ENCODE measurements at regions not wholly inside any gene's neighbourhood (a gene's known extent, or its start where the extent isn't known, plus 50 kb on each side); places are given as distances from the start of the nearest gene placed in this dataset.

DNA sequence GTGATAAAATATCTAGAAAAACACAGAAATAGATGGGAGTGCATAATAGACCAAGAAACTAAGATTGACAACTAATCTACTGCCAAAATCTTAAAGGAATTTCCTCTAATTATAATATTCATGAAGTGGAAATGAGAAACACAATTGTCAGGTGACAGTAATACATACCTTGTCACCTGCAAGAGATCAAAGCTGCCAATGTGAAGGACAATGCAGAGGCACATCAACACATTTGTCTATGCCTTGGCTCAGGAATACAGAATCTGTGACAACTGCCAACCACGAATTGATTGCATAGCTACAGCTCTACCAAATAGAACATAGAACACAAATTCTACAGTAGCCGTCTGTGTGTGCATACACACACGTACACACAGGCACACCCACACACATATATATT lies 295.7 kb downstream of the PPARGC1A start:
- no peak for ATAC-seq (ENCODE audit: low read depth)
- POLR2A ChIA-PET: no interaction called here
- Histone ChIP-seq H3K4me2 (replicated peaks; ENCODE audit: low read depth, low read length, poor library complexity, severe bottlenecking) (no peak overlapping the region), H4K20me1 (ENCODE audit: control insufficient read depth, insufficient read depth, low read length, poor library complexity, severe bottlenecking) (no peaks in the 10 kb centered on the region), H3K27ac (ENCODE audit: low read length in 2 of 2) (no peak overlapping the region), H3K36me3 (replicated peaks in 1 of 2; ENCODE audit: control extremely low read depth in 1 of 2, control insufficient read depth in 1 of 2, extremely low read depth in 1 of 2, insufficient read depth in 2 of 2, low read length in 1 of 2) (no peaks in the 10 kb centered on the region), H3K4me3 (ENCODE audit: control extremely low read depth in 1 of 5, extremely low read depth in 1 of 5, insufficient read depth in 1 of 5, low read depth in 2 of 5, low read length in 4 of 5) (no peak overlapping the region), H3K9ac (ENCODE audit: low read length) (no peak overlapping the region), H3K9me3 (ENCODE audit: control extremely low read depth in 1 of 3, control insufficient read depth in 2 of 3, insufficient read depth in 1 of 3, low read length in 2 of 3) (peaks cover 0 to 7% (median 0%) of the 10 kb centered on the region in 3 donors), H3K79me2 (ENCODE audit: control insufficient read depth, insufficient read depth, low read length) (no peaks in the 10 kb centered on the region), H3K27me3 (replicated peaks in 1 of 4; ENCODE audit: control extremely low read depth in 1 of 4, control insufficient read depth in 3 of 4, insufficient read depth in 4 of 4, low read length in 3 of 4) (no peaks in the 10 kb centered on the region), H2AFZ (ENCODE audit: insufficient read depth, low read depth, low read length, poor library complexity, severe bottlenecking) (no peak overlapping the region), H3K4me1 (ENCODE audit: control insufficient read depth in 2 of 2, insufficient read depth in 2 of 2, low read length in 2 of 2) (no peaks in the 10 kb centered on the region)
- Mint-ChIP-seq H3K9me3 (ENCODE audit: insufficient read depth) (peaks cover 2% of the 10 kb centered on the region), H3K4me3 (no peak overlapping the region), H3K27me3 (no peaks in the 10 kb centered on the region), H3K4me1 (no peaks in the 10 kb centered on the region), H3K27ac (no peak overlapping the region)
- WGBS (ENCODE audit: insufficient coverage): 33% methylated on average over 1 of the region's 3 CpGs
- CTCF ChIA-PET: no interaction called here
- TF ChIP-seq EZH2 (IDR thresholded peaks at IDR 0.05; ENCODE audit: borderline replicate concordance, insufficient read depth, low read depth, low read length, poor library complexity, severe bottlenecking): no peak
- TF ChIP-seq, protein P1, sequence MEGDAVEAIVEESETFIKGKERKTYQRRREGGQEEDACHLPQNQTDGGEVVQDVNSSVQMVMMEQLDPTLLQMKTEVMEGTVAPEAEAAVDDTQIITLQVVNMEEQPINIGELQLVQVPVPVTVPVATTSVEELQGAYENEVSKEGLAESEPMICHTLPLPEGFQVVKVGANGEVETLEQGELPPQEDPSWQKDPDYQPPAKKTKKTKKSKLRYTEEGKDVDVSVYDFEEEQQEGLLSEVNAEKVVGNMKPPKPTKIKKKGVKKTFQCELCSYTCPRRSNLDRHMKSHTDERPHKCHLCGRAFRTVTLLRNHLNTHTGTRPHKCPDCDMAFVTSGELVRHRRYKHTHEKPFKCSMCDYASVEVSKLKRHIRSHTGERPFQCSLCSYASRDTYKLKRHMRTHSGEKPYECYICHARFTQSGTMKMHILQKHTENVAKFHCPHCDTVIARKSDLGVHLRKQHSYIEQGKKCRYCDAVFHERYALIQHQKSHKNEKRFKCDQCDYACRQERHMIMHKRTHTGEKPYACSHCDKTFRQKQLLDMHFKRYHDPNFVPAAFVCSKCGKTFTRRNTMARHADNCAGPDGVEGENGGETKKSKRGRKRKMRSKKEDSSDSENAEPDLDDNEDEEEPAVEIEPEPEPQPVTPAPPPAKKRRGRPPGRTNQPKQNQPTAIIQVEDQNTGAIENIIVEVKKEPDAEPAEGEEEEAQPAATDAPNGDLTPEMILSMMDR (IDR thresholded peaks at IDR 0.05): no peak
- intact Hi-C loops (cut with micrococcal nuclease): no loop called here
- DNase-seq: no peak

DNA sequence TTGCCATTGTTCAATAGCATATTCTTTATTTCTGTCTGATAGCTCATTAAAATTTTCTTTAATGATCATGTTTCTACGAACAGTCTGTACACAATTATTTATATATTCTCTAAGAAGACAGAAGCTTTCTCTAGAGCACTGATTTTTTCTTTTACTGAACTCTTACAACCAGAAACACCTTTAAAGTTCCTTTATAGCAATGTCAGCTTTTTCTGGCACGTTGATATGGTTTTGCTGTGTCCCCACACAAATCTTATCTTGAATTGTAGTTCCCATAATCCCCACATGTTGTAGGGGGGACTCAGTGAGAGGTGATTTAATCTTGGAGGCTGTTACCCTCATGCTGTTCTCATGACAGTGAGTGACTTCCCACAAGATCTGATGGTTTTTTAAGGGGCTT lies 299.4 kb downstream of the PPARGC1A start:
- peaks cover 7% of the 10 kb centered on the region for H3K9me3 Mint-ChIP-seq (ENCODE audit: insufficient read depth)
- no CpG with 5 or more reads among the region's 2 CpGs for WGBS (ENCODE audit: insufficient coverage)

More for the DNA sequence above, 299.4 kb downstream of the PPARGC1A start:
- Histone ChIP-seq H3K4me1 (ENCODE audit: control insufficient read depth in 2 of 2, insufficient read depth in 2 of 2, low read length in 2 of 2) (no peaks in the 10 kb centered on the region), H3K9ac (ENCODE audit: low read length) (no peak overlapping the region), H3K27me3 (replicated peaks in 1 of 4; ENCODE audit: control extremely low read depth in 1 of 4, control insufficient read depth in 3 of 4, insufficient read depth in 4 of 4, low read length in 3 of 4) (no peaks in the 10 kb centered on the region), H4K20me1 (ENCODE audit: control insufficient read depth, insufficient read depth, low read length, poor library complexity, severe bottlenecking) (no peaks in the 10 kb centered on the region), H3K27ac (ENCODE audit: low read length in 2 of 2) (no peak overlapping the region), H3K9me3 (ENCODE audit: control extremely low read depth in 1 of 3, control insufficient read depth in 2 of 3, insufficient read depth in 1 of 3, low read length in 2 of 3) (peaks cover 0 to 7% (median 0%) of the 10 kb centered on the region in 3 donors), H3K36me3 (replicated peaks in 1 of 2; ENCODE audit: control extremely low read depth in 1 of 2, control insufficient read depth in 1 of 2, extremely low read depth in 1 of 2, insufficient read depth in 2 of 2, low read length in 1 of 2) (no peaks in the 10 kb centered on the region), H3K4me3 (ENCODE audit: control extremely low read depth in 1 of 5, extremely low read depth in 1 of 5, insufficient read depth in 1 of 5, low read depth in 2 of 5, low read length in 4 of 5) (no peak overlapping the region), H2AFZ (ENCODE audit: insufficient read depth, low read depth, low read length, poor library complexity, severe bottlenecking) (no peak overlapping the region), H3K79me2 (ENCODE audit: control insufficient read depth, insufficient read depth, low read length) (no peaks in the 10 kb centered on the region), H3K4me2 (replicated peaks; ENCODE audit: low read depth, low read length, poor library complexity, severe bottlenecking) (no peak overlapping the region)
- no peak for DNase-seq
- no peaks in the 10 kb centered on the region for H3K4me1 Mint-ChIP-seq
- TF ChIP-seq EZH2 (IDR thresholded peaks at IDR 0.05; ENCODE audit: borderline replicate concordance, insufficient read depth, low read depth, low read length, poor library complexity, severe bottlenecking): no peak
- TF ChIP-seq, protein P1 (IDR thresholded peaks at IDR 0.05): no peak
- ChIA-PET CTCF (no interaction called here), POLR2A (no interaction called here)
- no peaks in the 10 kb centered on the region for H3K27me3 Mint-ChIP-seq
- ATAC-seq (ENCODE audit: low read depth): no peak
- no peak overlapping the region for H3K27ac Mint-ChIP-seq
- intact Hi-C loops (cut with micrococcal nuclease): no loop called here
- no peak overlapping the region for H3K4me3 Mint-ChIP-seq
